Activated B cell treated with CpG ODN at 0.5 μM for 24 hours (primary cell): ENCODE measurements at regions not wholly inside any gene's neighbourhood (a gene's known extent, or its start where the extent isn't known, plus 50 kb on each side); places are given as distances from the start of the nearest gene placed in this dataset.

Source experiments
- ATAC-seq: fragments of 200-7000 bp; cut with Tn5 transposase; one replicate; pipeline ENCODE4 v1.10.0; 2021; ENCODE audit warnings: low read depth, mild to moderate bottlenecking, moderate library complexity
- CTCF ChIA-PET: fragments of 350-600 bp; sonication (Branson Sonifier 250); formaldehyde crosslinking; loops from one replicate; lab custom pipeline; 2021; ENCODE audit warnings: antibody characterized with exemption; lab: Charles Lee
- POLR2A ChIA-PET: fragments of 350-600 bp; sonication (Branson Sonifier 250); formaldehyde crosslinking; loops from one replicate; lab custom pipeline; 2021; ENCODE audit warnings: antibody characterized with exemption; lab: Charles Lee
- DNase-seq: peaks from one replicate; pipeline ENCODE4 v3.0.0; 2022
- H3K27ac Mint-ChIP-seq: one replicate; pipeline ENCODE4 v1.8.0; 2020; ENCODE audit warnings: mixed read lengths
- H3K27me3 Mint-ChIP-seq: one replicate; pipeline ENCODE4 v1.8.0; 2021; ENCODE audit warnings: mixed read lengths
- H3K36me3 Mint-ChIP-seq: one replicate; pipeline ENCODE4 v1.8.0; 2021; ENCODE audit warnings: low read depth, mixed read lengths
- H3K4me1 Mint-ChIP-seq: one replicate; pipeline ENCODE4 v1.8.0; 2021; ENCODE audit warnings: mixed read lengths
- H3K4me3 Mint-ChIP-seq: one replicate; pipeline ENCODE4 v1.8.0; 2020; ENCODE audit warnings: mild to moderate bottlenecking, mixed read lengths
- H3K9me3 Mint-ChIP-seq: one replicate; pipeline ENCODE4 v1.8.0; 2020; ENCODE audit warnings: mixed read lengths
- CTCF ChIP-seq: fragments of 200-600 bp; IDR thresholded peaks from one replicate; pipeline ENCODE4 v1.8.0; 2022; ENCODE audit warnings: antibody characterized with exemption, mild to moderate bottlenecking
- intact Hi-C: fragments of 100-400 bp; cut with micrococcal nuclease; formaldehyde crosslinking; loops from one replicate; pipeline ENCODE4 v1.15.1; 2024

- H3K4me3 Mint-ChIP-seq, result no peak overlapping the region
- DNase-seq, result no peak
- peaks cover 3% of the 10 kb centered on the region for H3K27me3 Mint-ChIP-seq
- ChIA-PET POLR2A (no interaction called here), CTCF (no interaction called here)
- no peaks in the 10 kb centered on the region for H3K36me3 Mint-ChIP-seq
- no peak for ATAC-seq
- no peaks in the 10 kb centered on the region for H3K4me1 Mint-ChIP-seq
- no peak overlapping the region for H3K27ac Mint-ChIP-seq
- no peaks in the 10 kb centered on the region for H3K9me3 Mint-ChIP-seq
- intact Hi-C loops, result no loop called here
- TF ChIP-seq CTCF, result no peak
These were observed 153.3 kb upstream of the RBMS1 start for GRCh38 chr2:160646684-160647444.

- DNase-seq, result no peak
- ATAC-seq, result no peak
- intact Hi-C loops, result no loop called here
- Mint-ChIP-seq H3K27ac (no peak overlapping the region), H3K9me3 (no peaks in the 10 kb centered on the region), H3K27me3 (peaks cover 3% of the 10 kb centered on the region), H3K4me3 (no peak overlapping the region), H3K4me1 (peaks cover 4% of the 10 kb centered on the region), H3K36me3 (no peaks in the 10 kb centered on the region)
- POLR2A ChIA-PET, result no interaction called here
- CTCF ChIA-PET, result no interaction called here
- no peak for TF ChIP-seq CTCF
These were observed 154.5 kb upstream of the RBMS1 start for GRCh38 chr2:160647967-160648685.

GRCh38 chr2:160649698-160650097 lies 156.1 kb upstream of the RBMS1 start:
- TF ChIP-seq CTCF, result no peak
- ChIA-PET POLR2A (no interaction called here), CTCF (no interaction called here)
- intact Hi-C loops, result no loop called here
- Mint-ChIP-seq H3K4me3 (no peak overlapping the region), H3K36me3 (no peaks in the 10 kb centered on the region), H3K4me1 (peaks cover 4% of the 10 kb centered on the region), H3K27ac (no peak overlapping the region), H3K9me3 (no peaks in the 10 kb centered on the region), H3K27me3 (peaks cover 3% of the 10 kb centered on the region)
- DNase-seq (no peak), ATAC-seq (no peak)

GRCh38 chr2:160650196-160651118 lies 156.8 kb upstream of the RBMS1 start:
- Mint-ChIP-seq H3K4me1 (peaks cover 4% of the 10 kb centered on the region), H3K4me3 (no peak overlapping the region), H3K9me3 (no peaks in the 10 kb centered on the region), H3K27ac (no peak overlapping the region), H3K36me3 (no peaks in the 10 kb centered on the region), H3K27me3 (peaks cover 3% of the 10 kb centered on the region)
- intact Hi-C loops, result no loop called here
- no peak for DNase-seq
- TF ChIP-seq CTCF, result no peak
- CTCF ChIA-PET, result no interaction called here
- POLR2A ChIA-PET, result no interaction called here
- no peak for ATAC-seq
